GM19025 (cell line): ENCODE measurements at regions not wholly inside any gene's neighbourhood (a gene's known extent, or its start where the extent isn't known, plus 50 kb on each side); places are given as distances from the start of the nearest gene placed in this dataset.
A peak's percentile ranks its signal among the peaks of the same experiment; 100 is the strongest.

Experiments used
- ATAC-seq: cut with Tn5 transposase; IDR thresholded peaks from one replicate; pipeline ENCODE4 v1.9.1; 2021; ENCODE audit warnings: mild to moderate bottlenecking, low read depth, moderate library complexity; ENCODE audit not compliant: unreplicated experiment

GRCh38 chr1:84759756-84760155, 69.5 kb upstream of the SSX2IP start:
- ATAC-seq, result no peak

DNA sequence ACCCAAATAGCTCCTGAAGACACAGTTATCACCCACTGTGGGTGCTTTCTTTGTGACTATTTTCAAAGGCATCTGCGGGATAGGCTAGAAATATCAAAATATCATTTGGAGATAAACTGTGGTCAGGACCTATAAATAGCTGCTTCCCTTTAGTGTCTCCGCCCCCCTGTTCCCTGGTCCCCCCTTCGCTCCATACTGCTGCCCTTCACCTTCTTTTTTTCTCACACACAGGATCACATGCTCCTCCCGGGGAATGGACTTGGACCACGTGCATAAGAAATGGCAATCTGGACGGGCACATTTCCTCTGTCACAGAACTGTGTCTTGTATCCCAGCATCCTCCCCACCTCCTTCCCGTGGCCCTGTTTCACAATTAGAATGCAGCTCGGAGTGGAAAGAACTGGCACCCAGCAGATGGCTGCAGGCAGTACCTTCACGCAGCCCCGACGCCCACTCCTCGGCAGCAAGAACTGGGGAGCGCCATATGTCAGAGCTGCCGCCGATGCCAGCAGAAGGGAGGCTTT, 68.8 kb upstream of the SSX2IP start:
- ATAC-seq, result no peak

- no peak for ATAC-seq
Measured at GRCh38 chr1:84758476-84758875, 68.2 kb upstream of the SSX2IP start.

- ATAC-seq, result no peak
Measured at GRCh38 chr1:84757301-84757700, 67.0 kb upstream of the SSX2IP start.

- no peak for ATAC-seq
Measured at GRCh38 chr1:84756455-84757082, 66.3 kb upstream of the SSX2IP start.

- ATAC-seq, result no peak
Measured at GRCh38 chr1:84756001-84756400, 65.7 kb upstream of the SSX2IP start.

GRCh38 chr1:84755216-84755615, 65.0 kb upstream of the SSX2IP start:
- no peak for ATAC-seq

DNA sequence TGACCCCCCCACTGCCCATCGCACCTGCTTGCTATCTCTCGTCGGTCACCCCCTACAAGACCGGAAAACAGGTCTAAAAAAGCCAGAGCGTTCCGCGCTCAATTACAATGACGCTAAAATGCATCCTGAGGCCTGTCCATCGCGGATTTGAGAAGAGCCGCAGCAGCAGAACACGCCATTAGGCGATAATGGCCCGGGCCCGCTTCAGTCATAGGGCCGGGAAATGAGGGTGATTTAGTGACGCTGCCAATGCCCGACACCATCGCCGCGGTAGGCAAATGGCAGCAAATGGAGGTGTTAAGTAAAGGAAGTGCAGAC, 64.1 kb upstream of the SSX2IP start:
- no peak for ATAC-seq

GRCh38 chr1:84753516-84754385, 63.5 kb upstream of the SSX2IP start:
- ATAC-seq, result peak; percentile 80

DNA sequence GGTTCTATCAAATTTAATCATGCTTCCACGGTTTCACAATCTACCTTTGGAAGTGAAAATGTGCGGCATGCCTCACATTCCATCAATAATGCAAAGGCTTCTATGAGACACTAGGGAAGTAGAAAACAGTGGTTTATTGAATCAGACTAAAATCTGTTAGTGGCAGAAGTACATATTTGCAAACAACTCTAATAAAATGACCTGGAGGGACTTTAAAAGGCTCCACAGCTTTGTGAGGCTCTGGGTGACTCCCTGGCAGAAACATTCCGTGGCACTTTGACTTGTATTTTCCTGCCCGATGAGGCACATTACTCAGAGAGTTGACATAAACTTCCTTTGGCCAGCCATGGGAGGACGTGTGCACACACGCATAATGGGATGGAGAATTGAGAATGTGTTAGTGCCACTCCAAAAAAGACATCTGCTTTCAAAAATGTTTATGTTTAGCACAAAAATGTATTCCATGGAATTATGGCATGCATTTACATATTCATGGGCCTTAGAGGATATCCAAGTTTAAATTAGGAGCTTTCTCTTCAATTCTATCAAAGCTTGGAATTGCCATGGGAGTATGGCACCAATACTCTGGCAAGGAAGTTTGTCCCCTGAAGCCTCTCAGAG, 60.0 kb upstream of the SSX2IP start:
- ATAC-seq, result no peak

DNA sequence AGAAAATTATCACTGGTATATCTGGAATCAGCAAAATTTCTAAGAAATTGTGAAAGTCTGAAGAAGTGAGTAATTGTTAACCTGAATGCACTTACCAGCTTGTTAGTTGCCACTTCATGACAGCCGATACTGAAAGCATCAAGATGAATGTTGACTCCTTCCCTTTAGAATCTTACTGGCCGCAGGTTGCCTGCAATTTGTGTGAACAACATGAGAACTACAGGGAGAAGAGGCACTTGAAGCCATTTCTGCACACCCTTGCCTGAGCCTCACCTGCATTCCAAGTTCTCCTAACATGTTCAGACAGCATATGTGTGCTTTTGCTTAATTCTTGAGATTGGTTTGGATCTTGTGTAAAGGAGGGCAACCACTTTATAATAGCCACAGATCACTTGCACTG, 59.2 kb upstream of the SSX2IP start:
- ATAC-seq, result no peak

DNA sequence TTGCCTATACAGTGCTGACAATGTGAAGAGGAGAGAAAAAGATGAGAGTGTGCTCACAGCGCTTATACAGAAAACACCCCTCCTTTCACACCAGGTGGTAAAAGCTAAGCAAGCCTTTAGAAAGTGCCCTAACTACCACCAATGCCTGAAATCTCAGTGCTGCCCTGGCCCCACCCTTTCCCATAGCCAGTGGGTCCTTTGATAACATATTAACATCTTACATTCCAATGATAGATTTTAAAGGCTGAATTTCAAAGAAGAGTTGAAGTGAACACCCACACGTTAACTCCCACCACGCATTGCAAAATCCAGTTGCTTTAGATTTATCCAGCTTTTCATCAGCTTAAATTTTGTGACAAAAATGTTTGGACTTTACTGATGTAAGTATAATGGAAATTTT, 58.1 kb upstream of the SSX2IP start:
- ATAC-seq, result no peak

- no peak for ATAC-seq
Measured at GRCh38 chr1:84745857-84746256, 55.6 kb upstream of the SSX2IP start.

DNA sequence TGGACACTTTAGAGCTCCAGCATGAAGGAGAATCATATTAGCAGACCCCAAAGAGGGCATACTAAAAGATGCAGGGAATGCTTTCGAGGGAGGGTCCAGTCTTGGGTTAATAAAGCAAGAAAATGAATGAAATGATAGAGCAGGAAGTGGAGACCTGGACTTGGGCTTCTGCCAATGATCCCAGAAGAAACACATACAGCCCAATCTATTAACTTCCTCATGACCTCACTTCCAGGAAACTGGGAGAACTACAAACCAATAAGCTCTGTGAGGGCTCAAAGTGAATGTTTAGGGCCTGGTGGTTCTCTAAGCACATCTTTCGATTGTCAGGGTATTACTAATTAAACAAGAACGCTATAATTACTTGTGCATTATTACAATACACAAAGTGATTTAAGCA, 53.6 kb upstream of the SSX2IP start:
- no peak for ATAC-seq

DNA sequence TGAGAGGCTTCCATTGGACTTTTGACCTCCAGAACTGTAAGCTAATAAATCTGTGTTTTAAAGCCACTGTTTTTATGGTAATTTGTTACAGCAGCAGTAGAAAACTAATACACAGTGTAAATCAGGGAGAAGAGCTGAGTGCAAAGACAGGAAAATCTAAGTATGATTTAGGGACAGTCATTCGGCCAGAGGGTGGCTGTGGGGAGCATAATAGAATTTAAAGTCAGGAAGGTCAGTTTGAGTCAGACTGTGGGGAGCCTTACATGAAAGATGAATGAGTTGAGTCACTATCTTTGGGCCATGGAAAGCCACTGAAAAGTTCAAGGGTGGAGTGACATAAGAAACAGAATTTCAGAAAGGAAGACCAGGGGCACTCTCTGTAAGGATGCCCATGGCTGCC, 52.4 kb upstream of the SSX2IP start:
- ATAC-seq, result peak; percentile 71

- no peak for ATAC-seq
Measured at GRCh38 chr1:84740050-84740714, 49.9 kb upstream of the SSX2IP start.
